ENCODE measurements at regions not wholly inside any gene's neighbourhood (a gene's known extent, or its start where the extent isn't known, plus 50 kb on each side); places are given as distances from the start of the nearest gene placed in this dataset.

- no peak for DNase-seq (ENCODE audit: low read depth in 1 of 2, low spot score in 1 of 2)
Observed at GRCh38 chr11:8340296-8340695, 76.6 kb upstream of the LMO1 start.

DNA sequence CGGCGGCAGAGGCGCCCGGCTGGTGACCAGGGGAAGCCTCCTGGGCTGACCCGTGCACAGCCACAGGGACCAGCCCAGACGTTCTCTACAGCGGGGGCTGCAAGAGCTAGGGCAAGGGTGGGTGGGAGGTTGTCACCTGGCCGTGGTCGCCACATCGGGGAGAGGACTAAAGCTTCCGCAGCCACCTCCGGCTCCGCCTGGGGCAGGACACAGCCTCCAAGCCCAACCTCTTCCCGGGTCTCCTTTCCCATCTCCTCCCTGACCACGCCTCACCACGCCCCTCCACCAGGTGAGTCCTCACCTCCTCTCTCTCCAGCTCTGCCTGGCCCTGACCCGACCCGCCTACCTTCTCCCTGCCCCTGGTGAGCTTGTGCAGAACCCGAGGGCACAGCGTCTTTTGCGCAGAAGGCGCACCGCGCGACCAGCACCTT is 75.9 kb upstream of the LMO1 start:
- no peak for DNase-seq (ENCODE audit: low read depth in 1 of 2, low spot score in 1 of 2)

- no peak for DNase-seq (ENCODE audit: low read depth in 1 of 2, low spot score in 1 of 2)
Observed at GRCh38 chr11:8338138-8338537, 74.5 kb upstream of the LMO1 start.

DNA sequence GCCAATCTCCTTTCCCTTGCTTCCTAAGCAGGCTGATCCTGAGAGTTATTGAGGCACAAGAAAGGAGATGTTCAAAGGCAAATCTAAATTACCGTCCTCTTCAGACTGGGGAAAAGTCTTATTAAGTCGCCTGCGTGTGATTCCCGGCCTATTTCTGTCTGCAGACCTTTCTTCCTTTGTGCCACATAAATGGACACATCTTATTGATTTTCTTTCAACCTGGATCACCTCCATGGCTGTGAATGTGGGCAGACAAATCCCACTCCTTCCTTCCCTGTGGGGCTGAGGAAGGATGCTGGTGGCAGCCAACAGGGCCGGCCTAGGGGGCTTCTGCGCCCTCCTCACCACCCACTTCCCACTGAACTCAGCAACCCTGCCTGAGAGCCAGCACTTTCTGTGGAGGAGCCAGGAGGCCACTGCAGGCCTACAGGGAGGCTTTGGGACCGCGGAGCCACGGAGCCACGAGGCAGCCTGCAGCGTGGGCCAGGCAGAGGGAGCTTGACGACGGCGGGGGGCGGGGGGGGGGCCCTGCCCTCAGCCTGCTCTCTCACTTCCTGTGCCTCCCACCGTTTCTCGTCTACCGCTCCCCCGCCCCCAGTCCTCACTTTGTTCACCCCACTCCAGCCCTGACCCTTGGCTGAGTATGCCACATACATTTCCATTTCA is 73.6 kb upstream of the LMO1 start:
- no peak for DNase-seq (ENCODE audit: low read depth in 1 of 2, low spot score in 1 of 2)

- no peak for DNase-seq (ENCODE audit: low read depth in 1 of 2, low spot score in 1 of 2)
Observed at GRCh38 chr11:8336356-8337129, 72.9 kb upstream of the LMO1 start.

DNA sequence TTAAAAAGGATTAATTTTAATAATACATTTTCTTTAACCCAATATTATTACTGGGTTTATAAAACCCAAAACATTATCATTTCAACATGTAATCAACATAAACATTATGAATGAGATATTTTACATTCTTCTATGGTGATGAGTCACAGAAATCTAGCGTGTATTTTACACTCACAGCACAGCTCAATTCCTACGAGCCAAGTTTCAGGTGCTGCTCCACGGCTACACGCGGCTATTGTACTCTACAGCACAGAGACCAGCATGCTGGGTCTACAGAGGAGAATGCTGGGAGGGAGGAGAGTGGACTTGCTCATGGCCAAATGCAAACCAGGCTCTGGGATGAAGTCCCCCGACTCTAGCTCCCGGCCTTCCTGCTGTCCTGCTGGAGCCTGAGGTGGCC is 72.0 kb upstream of the LMO1 start:
- DNase-seq (ENCODE audit: low read depth in 1 of 2, low spot score in 1 of 2), result no peak

DNA sequence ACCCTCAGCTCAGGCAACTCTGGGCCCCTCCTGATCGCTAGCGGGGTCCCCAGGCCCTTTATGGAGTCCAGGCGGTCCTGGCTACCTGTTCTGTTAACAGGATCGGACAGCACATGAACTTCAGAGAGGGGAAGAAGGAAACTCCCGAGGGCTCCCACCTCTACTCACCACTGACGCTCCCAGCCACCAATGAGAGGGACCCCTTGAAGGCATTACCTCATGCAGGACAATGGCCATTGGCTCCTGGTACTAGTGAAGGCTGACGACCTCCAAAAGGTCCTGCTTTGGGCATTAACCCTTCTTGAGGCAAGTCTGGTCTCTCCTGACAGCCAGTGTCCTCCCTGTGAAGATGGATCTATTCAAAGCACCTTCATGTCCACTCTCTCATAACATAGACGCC is 71.5 kb upstream of the LMO1 start:
- no peak for DNase-seq (ENCODE audit: low read depth in 1 of 2, low spot score in 1 of 2)

DNA sequence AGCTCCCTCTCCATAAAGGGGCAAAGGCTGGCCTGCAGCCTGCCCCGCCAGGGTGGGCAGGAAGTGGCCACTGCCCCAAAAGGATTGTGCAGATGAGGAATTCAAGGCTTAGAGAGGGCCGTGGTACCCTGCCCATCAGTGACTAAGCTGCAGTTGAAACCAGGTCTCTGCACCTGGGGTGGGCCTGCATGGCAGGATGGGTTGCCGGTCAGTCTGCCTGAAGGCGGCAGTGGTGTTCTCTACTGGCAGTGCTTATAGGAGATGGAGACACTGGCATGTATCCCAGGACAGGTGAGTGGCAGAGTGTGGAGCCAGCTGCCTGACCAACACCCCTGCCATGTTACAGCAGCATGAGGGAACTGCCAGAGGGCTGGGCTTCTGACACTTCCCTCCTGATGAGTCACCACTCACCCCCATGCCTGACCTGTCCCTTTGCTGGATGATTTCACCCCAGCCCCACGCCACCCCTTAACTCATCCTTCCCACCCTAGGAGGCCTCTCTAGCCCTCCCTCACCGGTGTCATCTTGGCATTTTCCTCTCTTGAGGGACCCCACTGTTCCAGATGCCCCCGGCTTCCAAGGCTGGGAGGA is 70.2 kb upstream of the LMO1 start:
- no peak for DNase-seq (ENCODE audit: low read depth in 1 of 2, low spot score in 1 of 2)

GRCh38 chr11:8333376-8333775 is 69.7 kb upstream of the LMO1 start:
- DNase-seq (ENCODE audit: low read depth in 1 of 2, low spot score in 1 of 2), result no peak

GRCh38 chr11:8332891-8333290 is 69.2 kb upstream of the LMO1 start:
- no peak for DNase-seq (ENCODE audit: low read depth in 1 of 2, low spot score in 1 of 2)

DNA sequence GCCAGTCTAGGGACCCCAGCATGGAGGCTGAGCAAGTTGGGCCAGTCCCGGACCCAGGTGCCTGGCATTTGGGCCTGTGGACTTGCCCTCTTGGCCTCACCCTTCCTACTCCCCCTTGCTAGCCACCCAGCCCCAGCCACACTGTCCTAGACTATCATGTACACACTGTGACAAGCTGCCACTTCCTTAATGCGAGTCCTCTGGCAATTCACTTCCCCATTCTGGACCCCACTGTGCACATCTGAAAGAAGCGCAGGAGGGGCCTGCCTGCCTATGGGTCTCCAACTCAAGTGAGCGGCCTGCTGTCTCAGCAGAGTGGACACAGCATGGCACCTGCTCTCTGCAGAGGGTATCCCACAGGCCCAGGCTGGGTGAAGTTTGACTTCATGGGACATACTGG is 68.5 kb upstream of the LMO1 start:
- no peak for DNase-seq (ENCODE audit: low read depth in 1 of 2, low spot score in 1 of 2)

DNA sequence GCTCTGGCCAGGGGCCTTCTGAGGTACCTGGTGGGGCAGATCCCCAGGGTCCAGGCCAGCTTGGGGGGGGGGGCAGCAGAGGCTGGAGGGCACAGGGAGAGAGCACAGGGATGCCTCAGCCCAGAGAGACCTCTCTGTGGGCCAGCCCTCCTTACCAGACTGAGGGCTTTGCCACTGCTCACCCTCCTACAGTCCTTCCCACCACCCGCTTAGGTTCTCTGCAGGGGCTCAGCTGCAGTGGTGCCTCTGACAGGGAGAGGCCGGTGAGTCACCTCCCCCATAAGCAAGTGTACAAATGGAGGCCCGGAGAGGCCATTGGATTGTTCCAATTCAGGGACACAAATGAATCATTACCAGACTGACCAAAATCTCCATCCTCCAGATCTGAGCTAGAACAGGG is 68.1 kb upstream of the LMO1 start:
- DNase-seq (ENCODE audit: low read depth in 1 of 2, low spot score in 1 of 2), result no peak

- no peak for DNase-seq (ENCODE audit: low read depth in 1 of 2, low spot score in 1 of 2)
Observed at GRCh38 chr11:8330896-8331295, 67.2 kb upstream of the LMO1 start.

GRCh38 chr11:8330404-8330803 is 66.7 kb upstream of the LMO1 start:
- no peak for DNase-seq (ENCODE audit: low read depth in 1 of 2, low spot score in 1 of 2)

- no peak for DNase-seq (ENCODE audit: low read depth in 1 of 2, low spot score in 1 of 2)
Observed at GRCh38 chr11:8329847-8330361, 66.2 kb upstream of the LMO1 start.

DNA sequence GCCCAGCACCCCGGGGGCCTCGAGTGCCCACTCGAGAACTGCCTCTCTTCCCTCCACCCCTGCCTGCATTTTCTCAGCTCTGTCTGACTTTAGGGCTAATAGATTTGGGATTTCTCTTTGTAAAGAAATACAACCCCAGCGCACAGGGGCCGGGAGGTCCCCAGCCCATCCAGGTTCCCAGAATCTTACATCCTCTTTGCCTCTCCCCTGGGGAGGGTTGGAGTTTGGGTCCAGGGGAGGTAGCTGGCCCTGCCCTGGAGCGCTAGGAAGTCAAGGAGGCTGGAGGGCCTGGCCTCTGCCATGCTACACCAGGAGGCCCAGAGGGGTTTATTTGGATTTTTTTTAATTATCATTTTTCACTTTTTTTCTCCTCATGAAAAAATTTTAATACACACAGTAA is 65.7 kb upstream of the LMO1 start:
- DNase-seq (ENCODE audit: low read depth in 1 of 2, low spot score in 1 of 2), result no peak

GRCh38 chr11:8328848-8329330 is 65.2 kb upstream of the LMO1 start:
- peak in 1 of 2 donors; percentile 46 for DNase-seq (ENCODE audit: low read depth in 1 of 2, low spot score in 1 of 2)

- no peak for DNase-seq (ENCODE audit: low read depth in 1 of 2, low spot score in 1 of 2)
Observed at GRCh38 chr11:8328231-8328794, 64.6 kb upstream of the LMO1 start.

DNA sequence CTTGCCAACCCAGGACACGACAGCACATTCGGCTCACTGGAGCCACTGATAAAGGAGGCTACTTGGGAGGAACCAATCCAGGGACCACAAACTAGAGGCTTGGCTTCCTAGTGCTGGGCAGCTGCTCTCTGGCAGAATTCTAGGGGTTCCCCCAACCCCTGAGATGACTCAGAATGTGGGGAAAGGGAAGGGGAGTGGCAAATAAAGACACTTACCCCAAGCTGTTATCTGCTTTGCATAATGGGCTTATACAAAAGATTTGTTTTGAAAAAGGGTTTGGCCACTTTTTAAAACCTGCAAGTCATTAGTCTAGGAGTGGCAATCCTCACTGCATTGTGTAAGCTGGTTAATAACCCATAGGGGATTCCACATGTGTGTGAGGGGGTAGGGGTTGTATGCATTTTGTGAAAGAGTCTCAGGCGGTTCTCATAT is 64.1 kb upstream of the LMO1 start:
- DNase-seq (ENCODE audit: low read depth in 1 of 2, low spot score in 1 of 2), result no peak

DNA sequence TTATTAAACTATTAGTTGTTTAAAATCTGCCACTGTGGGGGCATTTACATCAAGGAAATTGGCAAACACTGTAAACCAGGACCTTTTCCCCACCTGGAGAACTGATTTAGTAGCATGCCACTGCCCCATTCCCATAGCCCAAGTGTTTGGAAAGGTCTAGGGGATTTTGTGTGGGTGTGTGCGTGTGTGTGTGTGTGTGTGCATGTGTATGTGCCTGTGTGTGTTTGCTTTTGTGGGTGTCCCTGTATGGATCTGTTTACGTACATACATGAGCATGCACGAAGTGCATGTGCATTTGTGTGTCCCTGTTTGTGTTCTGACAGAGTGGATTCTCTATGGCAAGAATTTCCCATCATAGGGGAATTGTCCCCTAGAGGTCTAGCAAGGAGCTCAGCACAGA is 62.7 kb upstream of the LMO1 start:
- no peak for DNase-seq (ENCODE audit: low read depth in 1 of 2, low spot score in 1 of 2)

GRCh38 chr11:8325591-8326304 is 62.1 kb upstream of the LMO1 start:
- DNase-seq (ENCODE audit: low read depth in 1 of 2, low spot score in 1 of 2), result no peak

Data from stimulated activated CD4-positive, alpha-beta T cell treated with anti-CD3 and anti-CD28 coated beads, Interleukin-15, amount 100 ng/mL, for 1 hour (primary cell).